ENCODE measurements at regions not wholly inside any gene's neighbourhood (a gene's known extent, or its start where the extent isn't known, plus 50 kb on each side); places are given as distances from the start of the nearest gene placed in this dataset.

DNA sequence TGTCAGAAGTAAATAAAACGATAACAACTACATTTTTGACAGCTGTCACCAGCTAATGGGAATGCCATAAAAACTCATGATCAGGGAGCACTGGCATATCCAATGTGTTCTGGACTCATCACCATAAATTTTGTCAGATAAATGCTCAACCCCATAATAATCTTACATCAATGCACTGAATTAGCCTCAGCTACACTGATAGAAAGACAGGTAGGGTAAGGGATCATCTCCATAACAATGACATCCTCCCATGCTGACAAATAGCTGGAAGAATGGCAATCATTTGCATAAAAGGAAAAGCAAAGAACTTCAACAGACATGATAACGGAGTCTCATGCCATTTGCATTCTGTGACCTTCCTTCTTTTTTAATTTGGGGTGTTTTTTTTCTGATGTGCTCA is 352.8 kb upstream of the PFKP start:
- ATAC-seq = no peak
- WGBS, 2 donors (ENCODE audit: low coverage in 1 of 2) = 42 to 72% methylated on average over 1 to 2 of the region's 2 CpGs
- Histone ChIP-seq H3K27ac (no peak overlapping the region), H3K4me3 (no peak overlapping the region), H3K4me1 (no peaks in the 10 kb centered on the region), H3K36me3 (no peaks in the 10 kb centered on the region), H3K27me3 (peaks cover 34% of the 10 kb centered on the region), H3K9me3 (no peaks in the 10 kb centered on the region)
- TF ChIP-seq POLR2A (IDR thresholded peaks at IDR 0.05) = no peak
- TF ChIP-seq EP300 (IDR thresholded peaks at IDR 0.05) = no peak
- TF ChIP-seq POLR2AphosphoS5 (IDR thresholded peaks at IDR 0.05) = no peak
- no peak for TF ChIP-seq CTCF (IDR thresholded peaks at IDR 0.05)

GRCh38 chr10:2703953-2704352 is 363.4 kb upstream of the PFKP start:
- no peak for ATAC-seq
- Histone ChIP-seq H3K4me3 (no peak overlapping the region), H3K4me1 (no peaks in the 10 kb centered on the region), H3K27me3 (no peaks in the 10 kb centered on the region), H3K9me3 (peaks cover 0 to 8% (median 0%) of the 10 kb centered on the region in 3 donors), H3K27ac (no peak overlapping the region), H3K36me3 (no peaks in the 10 kb centered on the region)
- no peak for TF ChIP-seq CTCF (IDR thresholded peaks at IDR 0.05)
- TF ChIP-seq POLR2AphosphoS5 (IDR thresholded peaks at IDR 0.05) = no peak
- no peak for TF ChIP-seq POLR2A (IDR thresholded peaks at IDR 0.05)
- TF ChIP-seq EP300 (IDR thresholded peaks at IDR 0.05) = no peak
- WGBS, 2 donors (ENCODE audit: low coverage in 1 of 2) = 54 to 56% methylated on average over 3 of the region's 3 CpGs

GRCh38 chr10:2701802-2702201 is 365.5 kb upstream of the PFKP start:
- Histone ChIP-seq H3K27ac (no peak overlapping the region), H3K36me3 (no peaks in the 10 kb centered on the region), H3K4me1 (no peaks in the 10 kb centered on the region), H3K9me3 (no peaks in the 10 kb centered on the region), H3K4me3 (no peak overlapping the region), H3K27me3 (no peaks in the 10 kb centered on the region)
- TF ChIP-seq CTCF (IDR thresholded peaks at IDR 0.05) = no peak
- TF ChIP-seq POLR2AphosphoS5 (IDR thresholded peaks at IDR 0.05) = no peak
- TF ChIP-seq EP300 (IDR thresholded peaks at IDR 0.05) = no peak
- no peak for TF ChIP-seq POLR2A (IDR thresholded peaks at IDR 0.05)
- ATAC-seq = no peak
- WGBS, 2 donors (ENCODE audit: low coverage in 1 of 2) = 80 to 90% methylated on average over 2 to 9 of the region's 11 CpGs

DNA sequence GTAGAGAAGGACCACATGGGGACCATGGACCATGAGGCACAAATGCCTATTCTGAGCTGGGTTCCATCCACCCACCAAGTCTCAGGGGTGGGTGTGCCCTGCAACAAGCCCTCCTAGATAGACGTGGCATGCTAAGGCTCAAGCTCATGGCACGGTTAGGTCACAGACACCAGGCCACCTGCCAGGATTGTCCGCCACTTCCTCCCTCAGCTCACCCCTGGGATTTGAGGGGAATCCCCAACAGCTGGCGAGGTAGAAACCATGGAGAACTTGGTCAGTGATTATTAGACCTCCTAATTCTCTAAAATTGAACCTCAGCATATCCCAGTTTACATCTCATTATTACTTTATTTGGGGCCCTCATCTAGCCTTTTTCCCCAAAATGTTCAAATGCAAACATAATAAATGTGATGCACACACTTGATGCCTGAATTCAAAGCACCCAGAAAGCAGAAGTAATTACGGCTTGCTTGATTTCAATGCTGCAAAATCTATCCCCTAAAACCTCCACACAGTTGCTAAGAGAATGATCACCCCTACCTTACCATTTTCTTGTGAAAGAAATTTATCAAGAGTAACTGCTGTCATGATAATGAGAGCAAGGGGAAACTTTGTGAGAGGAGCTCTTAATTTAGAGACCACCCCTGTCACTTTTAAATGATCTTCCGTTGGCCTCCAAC is 366.6 kb upstream of the PFKP start:
- 84 to 100% methylated on average over 2 to 3 of the region's 6 CpGs for WGBS, 2 donors (ENCODE audit: low coverage in 1 of 2)
- H3K9me3 ChIP-seq = no peaks in the 10 kb centered on the region
- no peaks in the 10 kb centered on the region for H3K27me3 ChIP-seq
- H3K4me1 ChIP-seq = no peaks in the 10 kb centered on the region
- no peak for ATAC-seq
- no peak overlapping the region for H3K27ac ChIP-seq
- TF ChIP-seq POLR2A (IDR thresholded peaks at IDR 0.05) (no peak), CTCF (IDR thresholded peaks at IDR 0.05) (no peak), POLR2AphosphoS5 (IDR thresholded peaks at IDR 0.05) (no peak), EP300 (IDR thresholded peaks at IDR 0.05) (no peak)
- H3K4me3 ChIP-seq = no peak overlapping the region
- no peaks in the 10 kb centered on the region for H3K36me3 ChIP-seq

DNA sequence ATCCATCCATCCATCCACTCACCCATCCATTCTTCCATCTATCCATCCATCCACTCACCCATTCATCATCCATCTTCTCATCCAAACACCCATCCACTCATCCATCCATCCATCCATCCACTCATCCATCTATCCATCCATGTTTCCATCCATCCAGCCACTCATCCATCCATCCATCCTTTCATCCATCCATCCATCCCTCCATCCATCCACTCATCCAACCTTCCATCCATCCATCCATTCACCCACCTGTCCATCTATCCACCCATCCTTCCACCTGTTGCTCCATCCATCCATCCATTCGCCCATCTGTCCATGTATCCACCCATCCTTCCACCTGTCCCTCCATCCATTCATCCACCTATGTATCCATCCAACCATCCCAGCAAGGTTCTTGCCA is 378.4 kb upstream of the PFKP start:
- H3K4me1 ChIP-seq = no peaks in the 10 kb centered on the region
- no peak overlapping the region for H3K27ac ChIP-seq
- ATAC-seq = no peak
- WGBS, 2 donors (ENCODE audit: low coverage in 1 of 2) = 38 to 80% methylated on average over 1 of the region's 1 CpG
- H3K27me3 ChIP-seq = peaks cover 8% of the 10 kb centered on the region
- H3K9me3 ChIP-seq = no peaks in the 10 kb centered on the region
- H3K4me3 ChIP-seq = no peak overlapping the region
- no peaks in the 10 kb centered on the region for H3K36me3 ChIP-seq
- TF ChIP-seq POLR2A (IDR thresholded peaks at IDR 0.05) = no peak
- TF ChIP-seq EP300 (IDR thresholded peaks at IDR 0.05) = no peak
- no peak for TF ChIP-seq CTCF (IDR thresholded peaks at IDR 0.05)
- TF ChIP-seq POLR2AphosphoS5 (IDR thresholded peaks at IDR 0.05) = no peak
